Smooth muscle cell (in vitro differentiated cells): ENCODE measurements at regions not wholly inside any gene's neighbourhood (a gene's known extent, or its start where the extent isn't known, plus 50 kb on each side); places are given as distances from the start of the nearest gene placed in this dataset.

Experiments
- DNase-seq: peaks from one replicate; lab custom pipeline; 2025; ENCODE audit not compliant: unreplicated experiment; lab: John Stamatoyannopoulos, UW
- H2AFZ ChIP-seq: fragments of 200-600 bp; sonication (generic); 2 replicates; pipeline ENCODE4 v1.6.0; 2016; ENCODE audit warnings: antibody characterized with exemption, low read depth, mild to moderate bottlenecking
- H3F3A ChIP-seq: fragments of 200-600 bp; sonication (generic); 2 replicates; pipeline ENCODE4 v1.6.0; 2017; ENCODE audit warnings: antibody characterized with exemption, low read depth
- H3K27ac ChIP-seq: fragments of 200-600 bp; sonication (generic); 2 replicates; pipeline ENCODE4 v1.5.1; 2016; ENCODE audit warnings: low read depth, mild to moderate bottlenecking
- H3K27me3 ChIP-seq: fragments of 200-600 bp; sonication (generic); 2 replicates; pipeline ENCODE4 v1.6.1; 2016; ENCODE audit warnings: low read depth, mild to moderate bottlenecking
- H3K36me3 ChIP-seq: fragments of 200-600 bp; sonication (generic); 2 replicates; pipeline ENCODE4 v1.5.1; 2016; ENCODE audit warnings: low read depth
- H3K4me1 ChIP-seq: fragments of 200-600 bp; sonication (generic); 2 replicates; pipeline ENCODE4 v1.5.1; 2016; ENCODE audit warnings: low read depth
- H3K4me2 ChIP-seq: fragments of 200-600 bp; sonication (generic); 2 replicates; pipeline ENCODE4 v1.6.0; 2016; ENCODE audit warnings: mild to moderate bottlenecking
- H3K4me3 ChIP-seq: fragments of 200-600 bp; sonication (generic); 2 replicates; pipeline ENCODE4 v1.5.1; 2016; ENCODE audit warnings: mild to moderate bottlenecking
- H3K79me2 ChIP-seq: fragments of 200-600 bp; sonication (generic); 2 replicates; pipeline ENCODE4 v1.6.0; 2016; ENCODE audit warnings: low read depth, mild to moderate bottlenecking
- H3K9ac ChIP-seq: fragments of 200-600 bp; sonication (generic); 2 replicates; pipeline ENCODE4 v1.6.0; 2016; ENCODE audit warnings: low read depth
- H3K9me3 ChIP-seq: fragments of 200-600 bp; sonication (generic); replicated peaks from 2 replicates; pipeline ENCODE4 v1.5.1; 2016; ENCODE audit warnings: low read depth
- H4K20me1 ChIP-seq: fragments of 200-600 bp; sonication (generic); 2 replicates; pipeline ENCODE4 v1.6.0; 2016; ENCODE audit warnings: low read depth
- CTCF ChIP-seq: fragments of 200-600 bp; sonication (generic); IDR thresholded peaks from 2 replicates; pipeline ENCODE4 v1.5.1; 2017; ENCODE audit warnings: borderline replicate concordance, mild to moderate bottlenecking, antibody characterized with exemption; ENCODE audit not compliant: insufficient read depth, poor library complexity, severe bottlenecking
- WGBS: methylation state at CpG from one replicate; pipeline ENCODE4 v1.1.7; 2016; ENCODE audit warnings: low lambda C conversion rate; 5-methylcytosine and 5-hydroxymethylcytosine counted together

DNA sequence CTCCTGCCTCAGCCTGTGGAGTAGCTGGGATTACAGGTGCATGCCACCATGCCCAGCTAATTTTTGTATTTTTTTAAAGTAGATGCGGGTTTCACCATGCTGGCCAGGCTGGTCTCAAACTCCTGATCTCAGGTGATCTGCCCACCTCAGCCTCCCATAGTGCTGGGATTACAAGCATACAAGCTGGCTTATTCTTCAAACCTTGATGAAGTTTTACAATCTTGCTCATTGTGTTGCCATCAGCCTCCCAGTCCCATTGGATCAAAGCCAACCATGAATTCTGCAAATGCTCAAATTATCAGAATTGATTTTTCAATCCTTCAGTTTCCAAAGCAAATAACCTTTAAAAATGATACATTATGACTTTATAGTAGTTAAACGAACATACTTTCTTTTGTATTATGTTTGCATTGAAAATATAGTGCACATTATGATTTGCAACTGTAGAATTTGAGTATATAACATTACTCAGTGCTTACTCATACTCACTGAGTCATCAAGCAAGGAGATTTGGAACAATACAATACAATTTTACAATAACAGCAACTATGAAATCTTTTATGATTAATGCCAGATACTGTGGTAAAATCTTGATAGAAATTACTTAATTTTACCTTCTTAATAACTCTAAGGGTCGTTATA, 1491.9 kb upstream of the CELF4 start:
- no peaks in the 10 kb centered on the region for H3K27me3 ChIP-seq
- no peaks in the 10 kb centered on the region for H3K36me3 ChIP-seq
- no peak overlapping the region for H3K27ac ChIP-seq
- H3K4me1 ChIP-seq = no peaks in the 10 kb centered on the region
- no peaks in the 10 kb centered on the region for H4K20me1 ChIP-seq
- H3K4me2 ChIP-seq = no peak overlapping the region
- no peaks in the 10 kb centered on the region for H3K79me2 ChIP-seq
- TF ChIP-seq CTCF = no peak
- 84% methylated on average over 3 of the region's 3 CpGs for WGBS
- no peaks in the 10 kb centered on the region for H3F3A ChIP-seq
- H3K9ac ChIP-seq = no peak overlapping the region
- H3K9me3 ChIP-seq = no peaks in the 10 kb centered on the region
- no peak overlapping the region for H3K4me3 ChIP-seq
- no peak for DNase-seq
- no peak overlapping the region for H2AFZ ChIP-seq

- Histone ChIP-seq H3K79me2 (no peaks in the 10 kb centered on the region), H3F3A (no peaks in the 10 kb centered on the region), H3K4me3 (no peak overlapping the region), H3K4me2 (no peak overlapping the region), H2AFZ (no peak overlapping the region), H3K4me1 (no peaks in the 10 kb centered on the region), H3K9ac (no peak overlapping the region), H3K27ac (no peak overlapping the region), H3K36me3 (no peaks in the 10 kb centered on the region), H4K20me1 (no peaks in the 10 kb centered on the region), H3K9me3 (no peaks in the 10 kb centered on the region), H3K27me3 (no peaks in the 10 kb centered on the region)
- TF ChIP-seq CTCF = no peak
- no peak for DNase-seq
- WGBS = 78% methylated on average over 2 of the region's 2 CpGs
Observed at GRCh38 chr18:39053571-39053970, 1488.0 kb upstream of the CELF4 start.

GRCh38 chr18:39051013-39051412, 1485.4 kb upstream of the CELF4 start:
- Histone ChIP-seq H2AFZ (no peak overlapping the region), H4K20me1 (no peaks in the 10 kb centered on the region), H3K9ac (no peak overlapping the region), H3K4me2 (no peak overlapping the region), H3K4me3 (no peak overlapping the region), H3K36me3 (no peaks in the 10 kb centered on the region), H3K9me3 (no peaks in the 10 kb centered on the region), H3K79me2 (no peaks in the 10 kb centered on the region), H3K27me3 (no peaks in the 10 kb centered on the region), H3F3A (no peaks in the 10 kb centered on the region), H3K27ac (no peak overlapping the region), H3K4me1 (no peaks in the 10 kb centered on the region)
- DNase-seq = no peak
- TF ChIP-seq CTCF = no peak

- Histone ChIP-seq H3K4me1 (no peaks in the 10 kb centered on the region), H3K4me2 (no peak overlapping the region), H3K9ac (no peak overlapping the region), H3K79me2 (no peaks in the 10 kb centered on the region), H3K4me3 (no peak overlapping the region), H2AFZ (no peak overlapping the region), H3K36me3 (no peaks in the 10 kb centered on the region), H3K27ac (no peak overlapping the region), H4K20me1 (no peaks in the 10 kb centered on the region), H3K9me3 (no peaks in the 10 kb centered on the region), H3K27me3 (no peaks in the 10 kb centered on the region), H3F3A (no peaks in the 10 kb centered on the region)
- WGBS = 90% methylated on average over 2 of the region's 2 CpGs
- TF ChIP-seq CTCF = no peak
- no peak for DNase-seq
Observed at GRCh38 chr18:39039813-39040212, 1474.2 kb upstream of the CELF4 start.
